ENCODE measurements at regions not wholly inside any gene's neighbourhood (a gene's known extent, or its start where the extent isn't known, plus 50 kb on each side); places are given as distances from the start of the nearest gene placed in this dataset.

DNA sequence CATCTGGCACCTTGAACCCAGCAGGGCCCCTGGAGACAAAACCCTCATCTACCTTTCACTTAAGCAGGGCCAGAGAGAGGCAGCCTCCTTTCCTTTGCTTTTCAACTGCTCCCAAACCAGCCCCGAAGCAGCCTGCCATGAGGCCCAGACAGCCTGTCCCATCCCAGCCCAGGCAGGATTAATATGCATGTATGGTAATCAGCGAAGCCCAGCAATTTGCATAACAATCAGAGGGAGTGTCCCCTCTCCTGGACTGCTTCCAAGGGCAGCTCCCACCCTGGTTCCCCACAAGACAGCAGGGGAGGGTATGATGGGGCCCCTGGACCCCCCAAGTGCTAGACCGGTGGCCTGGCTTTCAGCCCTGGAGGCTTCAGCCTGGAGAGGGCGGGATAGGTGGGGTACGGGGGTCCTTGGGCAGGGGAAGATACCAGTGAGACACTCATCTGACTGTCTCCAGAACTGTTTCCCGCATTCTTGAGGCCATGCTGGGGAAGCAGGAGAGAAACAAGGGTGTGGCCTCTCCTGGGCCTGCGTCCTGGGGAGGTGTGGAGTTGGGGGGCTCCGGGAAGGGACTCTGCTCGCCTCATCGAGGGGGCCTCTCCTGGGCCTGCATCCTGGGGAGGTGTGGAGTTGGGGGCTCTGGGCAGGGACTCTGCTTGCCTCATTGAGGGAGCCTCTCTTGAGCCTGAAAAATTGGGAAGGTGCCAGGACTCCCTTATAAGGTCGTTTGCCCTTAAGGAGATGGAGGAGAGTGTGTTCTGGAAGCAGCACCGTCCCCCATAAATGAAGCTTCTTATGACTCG is 93.2 kb upstream of the PRR5 start:
- Histone ChIP-seq H3K27ac (ENCODE audit: low read depth, low read length) (no peak overlapping the region), H4K20me1 (ENCODE audit: low read depth, low read length) (no peaks in the 10 kb centered on the region), H3K9me3 (ENCODE audit: insufficient read depth, low read length) (peaks cover 14% of the 10 kb centered on the region; the same call in 1 of the 2 replicates), H3K4me2 (ENCODE audit: low read depth, low read length, poor library complexity, severe bottlenecking) (no peak overlapping the region), H3K9me2 (replicated peaks; ENCODE audit: insufficient read depth, low read length) (no peaks in the 10 kb centered on the region), H2AFZ (ENCODE audit: low read depth, low read length, severe bottlenecking) (no peak overlapping the region), H3K9ac (ENCODE audit: low read length) (no peak overlapping the region), H3K79me2 (ENCODE audit: insufficient read depth, low read length) (no peaks in the 10 kb centered on the region), H3F3A (ENCODE audit: insufficient read depth) (no peaks in the 10 kb centered on the region), H3K4me3 (ENCODE audit: insufficient read depth, low read length, poor library complexity, severe bottlenecking) (no peak overlapping the region), H3K27me3 (ENCODE audit: low read length) (no peaks in the 10 kb centered on the region), H3K36me3 (ENCODE audit: low read length) (no peaks in the 10 kb centered on the region)
- no peak for TF ChIP-seq EZH2phosphoT487 (conservative IDR thresholded peaks at IDR 0.05; ENCODE audit: low read length)
- TF ChIP-seq, protein P1, sequence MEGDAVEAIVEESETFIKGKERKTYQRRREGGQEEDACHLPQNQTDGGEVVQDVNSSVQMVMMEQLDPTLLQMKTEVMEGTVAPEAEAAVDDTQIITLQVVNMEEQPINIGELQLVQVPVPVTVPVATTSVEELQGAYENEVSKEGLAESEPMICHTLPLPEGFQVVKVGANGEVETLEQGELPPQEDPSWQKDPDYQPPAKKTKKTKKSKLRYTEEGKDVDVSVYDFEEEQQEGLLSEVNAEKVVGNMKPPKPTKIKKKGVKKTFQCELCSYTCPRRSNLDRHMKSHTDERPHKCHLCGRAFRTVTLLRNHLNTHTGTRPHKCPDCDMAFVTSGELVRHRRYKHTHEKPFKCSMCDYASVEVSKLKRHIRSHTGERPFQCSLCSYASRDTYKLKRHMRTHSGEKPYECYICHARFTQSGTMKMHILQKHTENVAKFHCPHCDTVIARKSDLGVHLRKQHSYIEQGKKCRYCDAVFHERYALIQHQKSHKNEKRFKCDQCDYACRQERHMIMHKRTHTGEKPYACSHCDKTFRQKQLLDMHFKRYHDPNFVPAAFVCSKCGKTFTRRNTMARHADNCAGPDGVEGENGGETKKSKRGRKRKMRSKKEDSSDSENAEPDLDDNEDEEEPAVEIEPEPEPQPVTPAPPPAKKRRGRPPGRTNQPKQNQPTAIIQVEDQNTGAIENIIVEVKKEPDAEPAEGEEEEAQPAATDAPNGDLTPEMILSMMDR (IDR thresholded peaks at IDR 0.05; ENCODE audit: insufficient read depth, low read length, poor library complexity, severe bottlenecking), result no peak

DNA sequence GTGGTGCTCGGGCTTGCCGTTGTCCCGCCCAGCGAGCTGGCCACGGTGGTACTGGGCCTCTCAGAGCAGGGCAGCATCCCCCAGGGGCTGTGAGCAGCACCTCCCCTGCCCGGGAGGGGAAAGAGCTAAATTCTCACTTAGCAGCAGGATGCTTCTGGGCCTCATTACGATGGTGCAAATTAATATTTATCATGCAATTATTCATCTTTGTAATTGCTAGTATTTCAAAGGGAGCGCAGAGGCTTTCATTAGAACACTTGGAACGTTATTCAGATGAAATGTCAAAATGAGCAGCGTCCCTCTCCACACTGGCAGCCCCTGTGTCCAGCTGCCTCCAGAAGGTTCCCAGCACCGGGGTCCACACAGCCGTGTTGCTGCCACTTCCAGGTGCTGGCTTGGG is 95.9 kb upstream of the PRR5 start:
- H3K9me2 ChIP-seq (replicated peaks; ENCODE audit: insufficient read depth, low read length), result no peaks in the 10 kb centered on the region
- H3K27ac ChIP-seq (ENCODE audit: low read depth, low read length), result no peak overlapping the region
- H3K9me3 ChIP-seq (ENCODE audit: insufficient read depth, low read length), result peaks cover under 1% of the 10 kb centered on the region; the same call in 1 of the 2 replicates
- H3K4me2 ChIP-seq (ENCODE audit: low read depth, low read length, poor library complexity, severe bottlenecking), result no peak overlapping the region
- no peaks in the 10 kb centered on the region for H3K79me2 ChIP-seq (ENCODE audit: insufficient read depth, low read length)
- no peak overlapping the region for H2AFZ ChIP-seq (ENCODE audit: low read depth, low read length, severe bottlenecking)
- no peak overlapping the region for H3K4me3 ChIP-seq (ENCODE audit: insufficient read depth, low read length, poor library complexity, severe bottlenecking)
- H3F3A ChIP-seq (ENCODE audit: insufficient read depth), result no peaks in the 10 kb centered on the region
- H3K27me3 ChIP-seq (ENCODE audit: low read length), result no peaks in the 10 kb centered on the region
- TF ChIP-seq, protein P1 (IDR thresholded peaks at IDR 0.05; ENCODE audit: insufficient read depth, low read length, poor library complexity, severe bottlenecking), result no peak
- TF ChIP-seq EZH2phosphoT487 (conservative IDR thresholded peaks at IDR 0.05; ENCODE audit: low read length), result no peak
- H3K9ac ChIP-seq (ENCODE audit: low read length), result no peak overlapping the region
- no peaks in the 10 kb centered on the region for H3K36me3 ChIP-seq (ENCODE audit: low read length)
- H4K20me1 ChIP-seq (ENCODE audit: low read depth, low read length), result no peaks in the 10 kb centered on the region

DNA sequence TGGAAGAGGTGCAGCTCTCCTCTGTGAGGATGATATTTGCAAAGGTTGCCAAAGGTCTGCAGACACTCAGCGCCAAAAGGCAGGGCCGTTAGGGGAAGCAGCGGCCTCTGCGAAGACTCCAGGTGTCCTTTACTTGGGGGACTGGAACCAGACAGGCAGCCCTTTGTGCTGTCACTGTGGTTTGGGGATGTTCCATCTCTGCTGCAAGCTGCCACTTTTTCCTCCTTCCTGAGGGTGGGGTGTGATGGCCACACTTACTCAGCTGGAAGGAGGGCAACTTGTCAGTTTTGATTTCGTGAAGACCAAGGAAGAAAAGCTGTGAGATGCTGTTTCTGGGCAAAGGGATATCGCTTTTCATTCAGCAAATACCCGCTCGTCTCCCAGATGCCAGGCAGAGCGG is 96.5 kb upstream of the PRR5 start:
- H3K9ac ChIP-seq (ENCODE audit: low read length), result no peak overlapping the region
- H3K4me3 ChIP-seq (ENCODE audit: insufficient read depth, low read length, poor library complexity, severe bottlenecking), result no peak overlapping the region
- no peak overlapping the region for H2AFZ ChIP-seq (ENCODE audit: low read depth, low read length, severe bottlenecking)
- TF ChIP-seq EZH2phosphoT487 (conservative IDR thresholded peaks at IDR 0.05; ENCODE audit: low read length), result no peak
- TF ChIP-seq, protein P1 (IDR thresholded peaks at IDR 0.05; ENCODE audit: insufficient read depth, low read length, poor library complexity, severe bottlenecking), result no peak
- no peaks in the 10 kb centered on the region for H3K9me2 ChIP-seq (replicated peaks; ENCODE audit: insufficient read depth, low read length)
- no peak overlapping the region for H3K27ac ChIP-seq (ENCODE audit: low read depth, low read length)
- H3K79me2 ChIP-seq (ENCODE audit: insufficient read depth, low read length), result no peaks in the 10 kb centered on the region
- no peaks in the 10 kb centered on the region for H3F3A ChIP-seq (ENCODE audit: insufficient read depth)
- no peaks in the 10 kb centered on the region for H3K9me3 ChIP-seq (ENCODE audit: insufficient read depth, low read length)
- H4K20me1 ChIP-seq (ENCODE audit: low read depth, low read length), result no peaks in the 10 kb centered on the region
- no peaks in the 10 kb centered on the region for H3K36me3 ChIP-seq (ENCODE audit: low read length)
- H3K27me3 ChIP-seq (ENCODE audit: low read length), result no peaks in the 10 kb centered on the region
- no peak overlapping the region for H3K4me2 ChIP-seq (ENCODE audit: low read depth, low read length, poor library complexity, severe bottlenecking)
